ENCODE measurements at regions not wholly inside any gene's neighbourhood (a gene's known extent, or its start where the extent isn't known, plus 50 kb on each side); places are given as distances from the start of the nearest gene placed in this dataset.
A peak's percentile ranks its signal among the peaks of the same experiment; 100 is the strongest.

GRCh38 chr2:54402350-54402749, 53.8 kb upstream of the SPTBN1 start:
- POLR2A ChIA-PET: no interaction called here
- no peak overlapping the region for H3K27ac ChIP-seq (ENCODE audit: low read depth in 2 of 2, low read length in 1 of 2)

DNA sequence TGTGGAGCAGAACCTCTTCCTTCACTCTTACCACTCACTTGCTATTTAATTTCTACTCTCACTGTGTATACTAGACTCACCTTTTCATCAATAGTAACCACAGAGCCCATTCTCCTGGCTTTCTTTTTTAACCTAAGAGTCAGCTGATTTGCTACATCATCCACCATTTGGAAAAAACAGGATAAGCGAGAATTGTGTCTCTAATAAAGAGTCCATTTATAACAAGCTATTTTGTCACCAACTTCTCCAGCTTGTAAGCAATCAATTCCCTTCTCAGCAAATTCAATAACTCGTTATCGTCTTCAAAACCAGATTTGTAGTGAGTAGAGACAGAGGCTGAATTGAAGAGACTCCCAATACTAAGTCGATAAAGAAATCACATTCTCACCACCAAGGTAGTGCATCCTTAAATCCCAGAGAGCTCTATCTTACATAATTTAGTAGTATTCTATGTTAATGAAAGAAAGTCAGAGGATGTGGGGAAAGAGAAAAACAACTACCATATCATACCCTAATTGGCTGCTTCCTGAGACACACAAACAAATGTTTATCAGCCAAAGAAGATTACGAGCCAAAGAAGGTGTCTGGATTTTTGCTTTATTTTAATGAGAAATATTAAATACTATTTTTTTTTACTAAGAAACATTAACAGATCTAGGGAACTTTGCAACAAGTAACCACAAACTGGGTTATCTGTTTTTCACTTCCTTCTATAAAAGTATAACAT, 52.5 kb upstream of the SPTBN1 start:
- H3K9me3 ChIP-seq: no peaks in the 10 kb centered on the region; the same call in 1 of the 2 replicates
- H3F3A ChIP-seq (replicated peaks; ENCODE audit: insufficient read depth): no peaks in the 10 kb centered on the region
- no peak overlapping the region for H3K9ac ChIP-seq
- ChIA-PET POLR2A (no interaction called here), CTCF (interaction anchor here (0.5 kb wide), 1 partner anchor 289 kb away, joined by 3 read pairs; no protein-coding TSS in a partner anchor)
- no peak overlapping the region for H2AFZ ChIP-seq (ENCODE audit: low read depth)
- H3K27me3 ChIP-seq (ENCODE audit: insufficient read depth): no peaks in the 10 kb centered on the region
- no peaks in the 10 kb centered on the region for H3K9me2 ChIP-seq
- no peaks in the 10 kb centered on the region for H3K79me2 ChIP-seq (ENCODE audit: insufficient read depth)
- H4K20me1 ChIP-seq (ENCODE audit: insufficient read depth): no peaks in the 10 kb centered on the region
- DNase-seq: no peak
- no peaks in the 10 kb centered on the region for H3K36me3 ChIP-seq (replicated peaks in 1 of 2; ENCODE audit: control insufficient read depth in 1 of 2, insufficient read depth in 2 of 2, low read length in 1 of 2)
- no peak overlapping the region for H3K4me2 ChIP-seq
- 80% methylated on average over 5 of the region's 5 CpGs for WGBS (ENCODE audit: low lambda C conversion rate)
- no peak for TF ChIP-seq RCOR1 (IDR thresholded peaks at IDR 0.05; ENCODE audit: low read length)
- no peak for TF ChIP-seq MXI1 (IDR thresholded peaks at IDR 0.05; ENCODE audit: low read depth, low read length)
- TF ChIP-seq EP300 (IDR thresholded peaks at IDR 0.05; ENCODE audit: borderline replicate concordance in 1 of 2, low read depth in 1 of 2, low read length in 1 of 2): no peak
- TF ChIP-seq GATA2 (CRISPR knock-in tag; IDR thresholded peaks at IDR 0.05): no peak
- no peak for TF ChIP-seq CHD2 (IDR thresholded peaks at IDR 0.05; ENCODE audit: low read length, partially characterized antibody)
- no peak for TF ChIP-seq TEAD4 (IDR thresholded peaks at IDR 0.05; ENCODE audit: borderline replicate concordance, insufficient read depth)
- TF ChIP-seq SMC3 (IDR thresholded peaks at IDR 0.05; ENCODE audit: low read depth, low read length): no peak
- TF ChIP-seq, protein P1, sequence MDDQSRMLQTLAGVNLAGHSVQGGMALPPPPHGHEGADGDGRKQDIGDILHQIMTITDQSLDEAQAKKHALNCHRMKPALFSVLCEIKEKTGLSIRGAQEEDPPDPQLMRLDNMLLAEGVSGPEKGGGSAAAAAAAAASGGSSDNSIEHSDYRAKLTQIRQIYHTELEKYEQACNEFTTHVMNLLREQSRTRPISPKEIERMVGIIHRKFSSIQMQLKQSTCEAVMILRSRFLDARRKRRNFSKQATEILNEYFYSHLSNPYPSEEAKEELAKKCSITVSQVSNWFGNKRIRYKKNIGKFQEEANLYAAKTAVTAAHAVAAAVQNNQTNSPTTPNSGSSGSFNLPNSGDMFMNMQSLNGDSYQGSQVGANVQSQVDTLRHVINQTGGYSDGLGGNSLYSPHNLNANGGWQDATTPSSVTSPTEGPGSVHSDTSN (IDR thresholded peaks at IDR 0.05): no peak
- no peak for TF ChIP-seq NFIC (IDR thresholded peaks at IDR 0.05; ENCODE audit: borderline replicate concordance)
- H3K4me1 ChIP-seq (ENCODE audit: control insufficient read depth in 1 of 2, insufficient read depth in 2 of 2, low read depth in 1 of 2, low read length in 1 of 2): peaks cover 0 to 15% of the 10 kb centered on the region in 2 experiments; a peak in 3 of 4 replicates
- no peak overlapping the region for H3K4me3 ChIP-seq (ENCODE audit: low read depth in 2 of 2, low read length in 1 of 2)
- H3K27ac ChIP-seq (ENCODE audit: low read depth in 2 of 2, low read length in 1 of 2): no peak overlapping the region

More at GRCh38 chr2:54402350-54402749, 53.8 kb upstream of the SPTBN1 start:
- Histone ChIP-seq H3K79me2 (ENCODE audit: insufficient read depth) (no peaks in the 10 kb centered on the region), H3K27me3 (ENCODE audit: insufficient read depth) (no peaks in the 10 kb centered on the region), H3K9ac (no peak overlapping the region), H3F3A (replicated peaks; ENCODE audit: insufficient read depth) (no peaks in the 10 kb centered on the region), H3K4me3 (ENCODE audit: low read depth in 2 of 2, low read length in 1 of 2) (no peak overlapping the region), H3K9me2 (no peaks in the 10 kb centered on the region), H3K4me1 (ENCODE audit: control insufficient read depth in 1 of 2, insufficient read depth in 2 of 2, low read depth in 1 of 2, low read length in 1 of 2) (peaks cover 0 to 15% of the 10 kb centered on the region in 2 experiments; a peak in 3 of 4 replicates), H3K4me2 (0 out of 2 replicates have a peak overlapping the region, but pooled peaks have one; percentile 33), H3K36me3 (replicated peaks in 1 of 2; ENCODE audit: control insufficient read depth in 1 of 2, insufficient read depth in 2 of 2, low read length in 1 of 2) (no peaks in the 10 kb centered on the region), H2AFZ (ENCODE audit: low read depth) (peak overlapping the region; percentile 54), H4K20me1 (ENCODE audit: insufficient read depth) (no peaks in the 10 kb centered on the region), H3K9me3 (no peaks in the 10 kb centered on the region; the same call in 1 of the 2 replicates)
- TF ChIP-seq TCF12 (IDR thresholded peaks at IDR 0.05) (peak; percentile 73), SMC3 (IDR thresholded peaks at IDR 0.05; ENCODE audit: low read depth, low read length) (no peak), RAD21 (IDR thresholded peaks at IDR 0.05; ENCODE audit: low read length) (no peak)
- DNase-seq: no peak
- 58% methylated on average over 5 of the region's 5 CpGs for WGBS (ENCODE audit: low lambda C conversion rate)
- CTCF ChIA-PET: no interaction called here
